Spleen (tissue), 11 donors: ENCODE measurements at regions not wholly inside any gene's neighbourhood (a gene's known extent, or its start where the extent isn't known, plus 50 kb on each side); places are given as distances from the start of the nearest gene placed in this dataset.

ENCODE experiments used
- DNase-seq: peaks from one replicate; pipeline ENCODE4 v3.0.0-alpha.2; 2020
- H3K27ac ChIP-seq, 8 donors: fragments of 200-600 bp; sonication (generic) in 7 of 8; 1 replicate in 4 of 8; 2 replicates in 4 of 8; pipeline versions ENCODE4 v1.5.0 to v1.8.0; 2016 to 2021; ENCODE audit warnings: inconsistent platforms in 4 of 8, mild to moderate bottlenecking in 4 of 8, moderate library complexity in 1 of 8
- H3K27me3 ChIP-seq, 7 donors: fragments of 200-600 bp; sonication (generic) in 6 of 7; replicated peaks in 1 of 7; 1 replicate in 4 of 7; 2 replicates in 3 of 7; pipeline versions ENCODE4 v1.5.0 to v1.8.0; 2016 to 2021; ENCODE audit warnings: inconsistent platforms in 3 of 7, mild to moderate bottlenecking in 1 of 7
- H3K36me3 ChIP-seq, 6 donors: fragments of 200-600 bp; sonication (generic) in 5 of 6; 1 replicate in 4 of 6; 2 replicates in 2 of 6; pipeline versions ENCODE4 v1.5.0 to v1.8.0; 2016 to 2021; ENCODE audit warnings: inconsistent platforms in 2 of 6
- H3K4me1 ChIP-seq, 6 donors: fragments of 200-600 bp; sonication (generic) in 5 of 6; 1 replicate in 3 of 6; 2 replicates in 3 of 6; pipeline versions ENCODE4 v1.5.0 to v1.8.0; 2016 to 2021; ENCODE audit warnings: inconsistent platforms in 3 of 6
- H3K4me3 ChIP-seq, 8 donors: fragments of 200-600 bp; sonication (generic) in 7 of 8; 1 replicate in 4 of 8; 2 replicates in 4 of 8; pipeline versions ENCODE4 v1.5.0 to v1.8.0; 2016 to 2021; ENCODE audit warnings: inconsistent platforms in 4 of 8, mild to moderate bottlenecking in 4 of 8, moderate library complexity in 2 of 8
- H3K9me3 ChIP-seq, 8 donors: fragments of 200-600 bp; sonication (generic) in 7 of 8; 1 replicate in 4 of 8; 2 replicates in 4 of 8; pipeline versions ENCODE4 v1.5.0 to v1.8.0; 2016 to 2021; ENCODE audit warnings: inconsistent platforms in 4 of 8
- CTCF ChIP-seq, 11 experiments: fragments of 200-600 bp in 7 of 11; fragments of 450-650 bp in 4 of 11; sonication (generic) in 4 of 11; IDR thresholded peaks in 8 of 11; conservative IDR thresholded peaks in 3 of 11; 1 replicate in 7 of 11; 2 replicates in 4 of 11; pipeline versions ENCODE4 v1.4.0 to v1.8.0; 2016 to 2021; ENCODE audit warnings: antibody characterized with exemption in 11 of 11, inconsistent platforms in 4 of 11, mild to moderate bottlenecking in 1 of 11
- POLR2A ChIP-seq, 3 donors: fragments of 450-650 bp; IDR thresholded peaks; one replicate each; pipeline ENCODE4 v1.5.1; 2017; ENCODE audit warnings: antibody characterized with exemption in 3 of 3, mild to moderate bottlenecking in 1 of 3
- POLR2AphosphoS5 ChIP-seq, 3 donors: sonication (generic); formaldehyde crosslinking; IDR thresholded peaks; one replicate each; pipeline ENCODE4 v1.5.1; 2017; ENCODE audit warnings: antibody characterized with exemption in 3 of 3
- WGBS, 5 donors: extraction: QIAGEN DNeasy Blood & Tissue Kit in 3 of 5; methylation state at CpG; one replicate each; pipeline versions ENCODE4 v1.1.5 to v1.1.7; 2013 to 2018; 5-methylcytosine and 5-hydroxymethylcytosine counted together
- intact Hi-C: fragments of 100-400 bp; cut with DNase I; formaldehyde crosslinking; loops from one replicate; pipeline ENCODE4 v1.15.0; 2023; ENCODE audit warnings: low total_unique reads
- donor health status: healthy with polysubstance abuse.
- donor health status: DM: no; HTN: no; CAD: no; lungs with moderate emphysema.
- donor health status: DM: no; HTN: no; CAD: no.
- donor health status: Bipolar disorder and iron deficiency.
- donor health status: healthy.
- donor health status: DM: no; HTN: no; CAD: no.
- donor health status: DM: yes; HTN: yes; CAD: no.

DNA sequence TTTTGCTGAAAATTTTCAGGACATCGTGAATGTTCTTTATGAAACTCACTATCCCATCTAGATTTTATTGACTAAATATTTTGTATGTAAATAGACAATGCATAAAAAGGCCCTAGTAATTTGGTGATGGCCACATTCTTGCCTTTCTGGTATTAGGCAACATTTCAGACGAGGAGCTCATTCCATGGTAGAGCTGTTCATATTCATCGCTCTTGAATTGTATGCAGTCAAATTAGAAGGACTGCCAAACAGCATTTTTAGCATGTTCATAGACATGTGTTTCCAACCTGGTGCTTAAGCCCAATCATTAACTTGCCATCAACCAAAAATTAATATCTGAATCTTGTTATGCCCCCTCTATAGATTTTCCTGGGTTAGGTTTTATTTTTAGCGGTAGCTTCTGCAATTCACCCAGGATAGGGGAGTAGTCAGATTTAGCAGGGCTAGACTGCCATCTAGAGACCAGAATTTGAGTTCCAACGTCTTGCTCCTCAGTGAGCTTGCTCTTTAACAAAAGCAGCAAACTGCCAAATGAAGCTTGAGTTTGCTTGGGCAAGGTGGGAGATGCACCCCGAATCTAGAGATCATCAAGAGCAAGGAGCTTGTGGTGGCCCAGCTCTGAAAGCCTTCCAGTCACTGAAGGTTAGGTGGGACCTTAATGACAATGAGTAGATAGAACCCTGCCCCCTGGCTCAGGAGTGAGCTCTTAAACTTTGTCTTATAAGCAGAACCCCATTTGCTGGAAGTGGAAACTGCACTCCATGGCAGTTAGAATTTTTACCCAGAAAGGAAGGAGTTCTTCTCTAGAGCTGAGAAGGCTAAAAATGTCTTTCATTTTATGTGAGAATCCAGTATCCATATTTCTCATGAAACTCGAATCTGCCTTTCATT lies 456.2 kb downstream of the RASEF start:
- no peak for DNase-seq
- TF ChIP-seq CTCF (IDR thresholded peaks at IDR 0.05 in 8 of 11, conservative IDR thresholded peaks at IDR 0.05 in 3 of 11) (peak; percentile 26 to 69 (median 52)), POLR2A (IDR thresholded peaks at IDR 0.05) (no peak)
- 48 to 59% (median 50%) methylated on average over 7 of the region's 7 CpGs for WGBS, 5 donors

GRCh38 chr9:82608487-82608886 lies 454.5 kb downstream of the RASEF start:
- H3K36me3 ChIP-seq, result no peaks in the 10 kb centered on the region
- no peak overlapping the region for H3K27ac ChIP-seq
- H3K4me1 ChIP-seq, result no peaks in the 10 kb centered on the region
- no peaks in the 10 kb centered on the region for H3K9me3 ChIP-seq
- intact Hi-C loops, result loop anchor here (5.0 kb wide), 1 partner anchor 76 kb away; no protein-coding TSS in a partner anchor
- no peak for TF ChIP-seq POLR2AphosphoS5 (IDR thresholded peaks at IDR 0.05)
- H3K27me3 ChIP-seq, result no peaks in the 10 kb centered on the region
- H3K4me3 ChIP-seq, result no peak overlapping the region
- 87 to 93% (median 91%) methylated on average over 4 of the region's 4 CpGs for WGBS, 5 donors
- DNase-seq, result no peak

More for the DNA sequence above, 456.2 kb downstream of the RASEF start:
- intact Hi-C loops, result loop anchor here (5.0 kb wide), 1 partner anchor 74 kb away; no protein-coding TSS in a partner anchor
- Histone ChIP-seq H3K9me3 (no peaks in the 10 kb centered on the region), H3K4me3 (no peak overlapping the region), H3K36me3 (no peaks in the 10 kb centered on the region), H3K27me3 (no peaks in the 10 kb centered on the region), H3K4me1 (no peaks in the 10 kb centered on the region), H3K27ac (no peak overlapping the region)

DNA sequence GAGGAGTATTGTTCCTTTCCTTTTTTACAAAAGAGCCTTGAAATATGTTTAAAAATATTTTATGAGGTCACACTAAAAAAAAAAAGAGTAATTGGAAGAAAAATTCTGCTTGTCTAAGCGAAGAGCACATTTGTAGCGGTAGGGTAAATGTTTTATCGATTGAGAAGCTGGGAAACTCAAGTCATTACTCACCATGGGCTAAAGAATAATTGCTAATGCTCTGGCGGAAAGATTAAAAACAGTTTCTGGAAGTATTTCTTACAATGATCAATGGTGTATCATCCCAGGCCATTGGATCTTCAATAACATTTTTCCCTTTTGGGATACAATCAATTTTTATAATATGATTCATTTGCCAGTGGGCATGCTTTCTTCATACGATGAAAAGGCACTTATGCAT lies 450.0 kb downstream of the RASEF start:
- H3K27me3 ChIP-seq, result no peaks in the 10 kb centered on the region
- WGBS, 5 donors, result 79 to 89% (median 86%) methylated on average over 5 of the region's 5 CpGs
- H3K36me3 ChIP-seq, result no peaks in the 10 kb centered on the region
- H3K4me1 ChIP-seq, result no peaks in the 10 kb centered on the region
- no peak overlapping the region for H3K27ac ChIP-seq
- H3K9me3 ChIP-seq, result no peaks in the 10 kb centered on the region
- H3K4me3 ChIP-seq, result no peak overlapping the region
- intact Hi-C loops, result no loop called here
- no peak for TF ChIP-seq POLR2A (IDR thresholded peaks at IDR 0.05)
- DNase-seq, result no peak

- intact Hi-C loops, result no loop called here
- DNase-seq, result no peak
- 88 to 97% (median 92%) methylated on average over 3 of the region's 3 CpGs for WGBS, 5 donors
- Histone ChIP-seq H3K36me3 (no peaks in the 10 kb centered on the region), H3K4me3 (no peak overlapping the region), H3K27me3 (no peaks in the 10 kb centered on the region), H3K27ac (no peak overlapping the region), H3K9me3 (no peaks in the 10 kb centered on the region), H3K4me1 (no peaks in the 10 kb centered on the region)
- TF ChIP-seq POLR2A (IDR thresholded peaks at IDR 0.05), result no peak
- no peak for TF ChIP-seq POLR2AphosphoS5 (IDR thresholded peaks at IDR 0.05)
- TF ChIP-seq CTCF (IDR thresholded peaks at IDR 0.05 in 8 of 11, conservative IDR thresholded peaks at IDR 0.05 in 3 of 11), result no peak
These were observed 449.4 kb downstream of the RASEF start for GRCh38 chr9:82613498-82613897.

DNA sequence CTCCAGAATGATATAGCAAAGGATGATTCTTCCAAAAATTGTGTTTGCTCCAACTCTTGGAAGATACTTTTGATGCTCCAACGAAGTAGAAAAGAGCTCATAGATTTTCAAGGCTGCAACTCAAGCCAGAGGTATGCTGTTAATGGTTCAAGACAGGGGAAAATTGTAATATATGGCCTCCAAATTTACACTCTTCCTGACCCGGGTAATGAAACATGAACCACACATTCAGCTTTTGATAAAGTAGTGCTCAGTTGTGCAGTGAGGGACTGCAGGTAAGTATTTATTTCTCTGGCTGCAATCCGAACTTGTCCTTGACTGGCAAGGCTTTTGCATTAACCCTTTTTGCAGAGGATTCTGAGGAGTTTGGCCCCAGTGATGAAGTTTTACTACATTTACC lies 446.4 kb downstream of the RASEF start:
- Histone ChIP-seq H3K4me3 (no peak overlapping the region), H3K4me1 (no peaks in the 10 kb centered on the region), H3K27ac (no peak overlapping the region), H3K36me3 (no peaks in the 10 kb centered on the region), H3K9me3 (no peaks in the 10 kb centered on the region), H3K27me3 (no peaks in the 10 kb centered on the region)
- WGBS, 5 donors, result 71 to 84% (median 76%) methylated on average over 3 of the region's 3 CpGs
- intact Hi-C loops, result no loop called here
- DNase-seq, result no peak
- no peak for TF ChIP-seq CTCF (IDR thresholded peaks at IDR 0.05 in 8 of 11, conservative IDR thresholded peaks at IDR 0.05 in 3 of 11)
- no peak for TF ChIP-seq POLR2A (IDR thresholded peaks at IDR 0.05)
- TF ChIP-seq POLR2AphosphoS5 (IDR thresholded peaks at IDR 0.05), result no peak
